ENCODE measurements at regions not wholly inside any gene's neighbourhood (a gene's known extent, or its start where the extent isn't known, plus 50 kb on each side); places are given as distances from the start of the nearest gene placed in this dataset.
"Not testable (repeated sequence)": the region's sequence is repeated elsewhere in the genome, so short reads cannot be mapped to it uniquely, and the experiment has no call there.

GRCh38 chr17:12195418-12195817 is 174.7 kb downstream of the MAP2K4 start:
- no peak overlapping the region for H3K27ac Mint-ChIP-seq
- no peak overlapping the region for H3K4me3 Mint-ChIP-seq (ENCODE audit: low read depth)
- H3K27me3 Mint-ChIP-seq = no peaks in the 10 kb centered on the region
- peaks cover 3% of the 10 kb centered on the region for H3K36me3 Mint-ChIP-seq (ENCODE audit: insufficient read depth)
- DNase-seq (ENCODE audit: low spot score, unreplicated experiment) = no peak
- peaks cover 6% of the 10 kb centered on the region for H3K9me3 Mint-ChIP-seq (ENCODE audit: low read depth)
- no peaks in the 10 kb centered on the region for H3K4me1 Mint-ChIP-seq (ENCODE audit: low read depth)
- no peak for TF ChIP-seq CTCF (IDR thresholded peaks at IDR 0.05; ENCODE audit: unreplicated experiment)

GRCh38 chr17:12201294-12201880 is 180.7 kb downstream of the MAP2K4 start:
- TF ChIP-seq CTCF (IDR thresholded peaks at IDR 0.05; ENCODE audit: unreplicated experiment) = no peak
- Mint-ChIP-seq H3K27ac (no peak overlapping the region), H3K4me1 (ENCODE audit: low read depth) (no peaks in the 10 kb centered on the region), H3K36me3 (ENCODE audit: insufficient read depth) (peaks cover 3% of the 10 kb centered on the region), H3K4me3 (ENCODE audit: low read depth) (no peak overlapping the region), H3K9me3 (ENCODE audit: low read depth) (peaks cover 9% of the 10 kb centered on the region), H3K27me3 (no peaks in the 10 kb centered on the region)
- no peak for DNase-seq (ENCODE audit: low spot score, unreplicated experiment)

- no peaks in the 10 kb centered on the region for H3K4me1 Mint-ChIP-seq (ENCODE audit: low read depth)
- no peak for DNase-seq (ENCODE audit: low spot score, unreplicated experiment)
- H3K36me3 Mint-ChIP-seq (ENCODE audit: insufficient read depth) = no peaks in the 10 kb centered on the region
- H3K27ac Mint-ChIP-seq = no peak overlapping the region
- H3K9me3 Mint-ChIP-seq (ENCODE audit: low read depth) = no peaks in the 10 kb centered on the region
- no peak overlapping the region for H3K4me3 Mint-ChIP-seq (ENCODE audit: low read depth)
- TF ChIP-seq CTCF (IDR thresholded peaks at IDR 0.05; ENCODE audit: unreplicated experiment) = no peak
- H3K27me3 Mint-ChIP-seq = peaks cover 11% of the 10 kb centered on the region
These were observed 189.0 kb downstream of the MAP2K4 start for GRCh38 chr17:12209632-12210191.

GRCh38 chr17:12220714-12221439 is 200.2 kb downstream of the MAP2K4 start:
- not testable (repeated sequence) for H3K4me1 Mint-ChIP-seq (ENCODE audit: low read depth); H3K27ac Mint-ChIP-seq; H3K9me3 Mint-ChIP-seq (ENCODE audit: low read depth); DNase-seq (ENCODE audit: low spot score, unreplicated experiment); H3K36me3 Mint-ChIP-seq (ENCODE audit: insufficient read depth); H3K4me3 Mint-ChIP-seq (ENCODE audit: low read depth)
- peaks cover 24% of the 10 kb centered on the region for H3K27me3 Mint-ChIP-seq

GRCh38 chr17:12222392-12222791 is 201.7 kb downstream of the MAP2K4 start:
- Mint-ChIP-seq H3K9me3 (ENCODE audit: low read depth) (peaks cover 13% of the 10 kb centered on the region), H3K27me3 (peaks cover 25% of the 10 kb centered on the region), H3K4me3 (ENCODE audit: low read depth) (no peak overlapping the region), H3K4me1 (ENCODE audit: low read depth) (peaks cover 2% of the 10 kb centered on the region), H3K36me3 (ENCODE audit: insufficient read depth) (peaks cover 2% of the 10 kb centered on the region), H3K27ac (no peak overlapping the region)
- DNase-seq (ENCODE audit: low spot score, unreplicated experiment) = no peak
- no peak for TF ChIP-seq CTCF (IDR thresholded peaks at IDR 0.05; ENCODE audit: unreplicated experiment)
